ENCODE measurements at regions not wholly inside any gene's neighbourhood (a gene's known extent, or its start where the extent isn't known, plus 50 kb on each side); places are given as distances from the start of the nearest gene placed in this dataset.

DNA sequence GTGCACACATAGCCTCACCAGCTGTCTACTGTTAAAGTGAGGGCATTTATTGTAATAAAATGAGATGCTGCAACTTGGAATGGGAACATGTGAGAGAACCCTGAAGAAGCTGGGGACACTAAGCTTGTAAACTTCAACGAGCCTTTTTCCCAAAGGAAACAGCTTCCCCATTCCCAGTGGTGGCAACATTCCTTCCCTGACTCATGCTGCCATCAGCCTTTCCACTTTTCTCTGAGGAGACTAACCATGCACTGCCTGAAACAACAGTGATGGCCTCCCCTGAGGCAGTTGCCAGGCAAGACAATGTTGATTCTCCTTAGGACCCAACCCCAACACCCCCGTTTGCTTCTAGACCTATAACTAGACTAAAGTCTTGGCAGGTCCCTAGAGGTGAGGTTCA, 928.3 kb downstream of the GLUD2 start:
- DNase-seq (ENCODE audit: low spot score): no peak
- Histone ChIP-seq H3K36me3 (ENCODE audit: control insufficient read depth in 4 of 4, insufficient read depth in 3 of 4, low read depth in 1 of 4, low read length in 3 of 4) (no peaks in the 10 kb centered on the region), H3K4me1 (ENCODE audit: control insufficient read depth in 4 of 4, insufficient read depth in 4 of 4, low read length in 3 of 4) (no peaks in the 10 kb centered on the region), H3K9me3 (ENCODE audit: control insufficient read depth in 4 of 4, low read length in 3 of 4) (peaks cover 0 to 5% (median 3%) of the 10 kb centered on the region in 4 donors), H3K27ac (ENCODE audit: low read depth in 1 of 2, low read length in 2 of 2) (no peak overlapping the region), H3K9ac (ENCODE audit: low read depth in 1 of 2, low read length in 2 of 2) (no peak overlapping the region), H3K4me3 (ENCODE audit: low read depth in 1 of 3, low read length in 3 of 3) (no peak overlapping the region), H3K27me3 (ENCODE audit: control insufficient read depth in 4 of 4, insufficient read depth in 4 of 4, low read length in 3 of 4) (no peaks in the 10 kb centered on the region)
- no peak for TF ChIP-seq CTCF (IDR thresholded peaks at IDR 0.05; ENCODE audit: low read depth, low read length, missing input control)
- no peak for TF ChIP-seq FOXA1 (IDR thresholded peaks at IDR 0.05)
- no peak for TF ChIP-seq ATF3 (IDR thresholded peaks at IDR 0.05)
- TF ChIP-seq YY1 (IDR thresholded peaks at IDR 0.05): no peak
- no peak for TF ChIP-seq NR2F2 (IDR thresholded peaks at IDR 0.05)
- no peak for TF ChIP-seq SP1 (IDR thresholded peaks at IDR 0.05)
- TF ChIP-seq GABPA (IDR thresholded peaks at IDR 0.05 in 1 of 2, conservative IDR thresholded peaks at IDR 0.05 in 1 of 2): no peak
- TF ChIP-seq REST (IDR thresholded peaks at IDR 0.05): no peak
- no peak for TF ChIP-seq HNF4G (IDR thresholded peaks at IDR 0.05)
- TF ChIP-seq RXRA (IDR thresholded peaks at IDR 0.05): no peak
- TF ChIP-seq EGR1 (IDR thresholded peaks at IDR 0.05; ENCODE audit: low read depth in 2 of 2): no peak
- TF ChIP-seq TAF1 (conservative IDR thresholded peaks at IDR 0.05): no peak
- no peak for TF ChIP-seq ZBTB33 (IDR thresholded peaks at IDR 0.05)
- no peak for TF ChIP-seq HNF4A (conservative IDR thresholded peaks at IDR 0.05)
- TF ChIP-seq JUND (IDR thresholded peaks at IDR 0.05): no peak
- TF ChIP-seq FOXA2 (IDR thresholded peaks at IDR 0.05): no peak
- TF ChIP-seq, protein P1, sequence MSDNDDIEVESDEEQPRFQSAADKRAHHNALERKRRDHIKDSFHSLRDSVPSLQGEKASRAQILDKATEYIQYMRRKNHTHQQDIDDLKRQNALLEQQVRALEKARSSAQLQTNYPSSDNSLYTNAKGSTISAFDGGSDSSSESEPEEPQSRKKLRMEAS (IDR thresholded peaks at IDR 0.05): no peak
- WGBS: 60% methylated on average over 2 of the region's 2 CpGs

DNA sequence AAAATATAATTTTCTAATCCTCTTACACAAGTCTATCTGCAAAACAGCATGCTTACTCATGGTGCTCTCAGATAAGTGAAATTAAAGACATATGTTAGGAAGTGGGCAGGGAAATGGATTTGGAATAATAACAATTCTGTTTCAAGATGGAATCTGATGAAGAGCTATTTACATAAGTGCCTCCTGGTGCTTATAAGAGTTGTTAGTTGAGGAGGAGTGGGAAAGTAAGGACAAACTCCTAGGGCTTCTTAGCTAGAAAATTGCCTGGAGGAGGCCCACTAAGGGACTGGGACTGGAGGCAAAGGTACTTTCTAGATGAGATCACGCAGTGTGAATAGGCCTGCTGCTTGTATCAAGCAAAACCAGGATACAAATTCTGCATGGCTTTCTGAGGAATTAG, 939.8 kb downstream of the GLUD2 start:
- H3K27ac ChIP-seq (ENCODE audit: low read depth in 1 of 2, low read length in 2 of 2): no peak overlapping the region
- 85% methylated on average over 1 of the region's 1 CpG for WGBS
- no peaks in the 10 kb centered on the region for H3K9me3 ChIP-seq (ENCODE audit: control insufficient read depth in 4 of 4, low read length in 3 of 4)
- DNase-seq (ENCODE audit: low spot score): no peak
- no peaks in the 10 kb centered on the region for H3K27me3 ChIP-seq (ENCODE audit: control insufficient read depth in 4 of 4, insufficient read depth in 4 of 4, low read length in 3 of 4)
- no peak overlapping the region for H3K4me3 ChIP-seq (ENCODE audit: low read depth in 1 of 3, low read length in 3 of 3)
- H3K4me1 ChIP-seq (ENCODE audit: control insufficient read depth in 4 of 4, insufficient read depth in 4 of 4, low read length in 3 of 4): no peaks in the 10 kb centered on the region
- no peaks in the 10 kb centered on the region for H3K36me3 ChIP-seq (ENCODE audit: control insufficient read depth in 4 of 4, insufficient read depth in 3 of 4, low read depth in 1 of 4, low read length in 3 of 4)
- no peak overlapping the region for H3K9ac ChIP-seq (ENCODE audit: low read depth in 1 of 2, low read length in 2 of 2)
- TF ChIP-seq JUND (IDR thresholded peaks at IDR 0.05) (no peak), GABPA (IDR thresholded peaks at IDR 0.05 in 1 of 2, conservative IDR thresholded peaks at IDR 0.05 in 1 of 2) (no peak), FOXA1 (IDR thresholded peaks at IDR 0.05) (no peak), TAF1 (conservative IDR thresholded peaks at IDR 0.05) (no peak), YY1 (IDR thresholded peaks at IDR 0.05) (no peak), REST (IDR thresholded peaks at IDR 0.05) (no peak), CTCF (IDR thresholded peaks at IDR 0.05; ENCODE audit: low read depth, low read length, missing input control) (no peak), RAD21 (IDR thresholded peaks at IDR 0.05) (no peak), FOXA2 (IDR thresholded peaks at IDR 0.05) (no peak), HNF4A (conservative IDR thresholded peaks at IDR 0.05) (no peak), EGR1 (IDR thresholded peaks at IDR 0.05; ENCODE audit: low read depth in 2 of 2) (no peak)
- TF ChIP-seq, protein P1 (IDR thresholded peaks at IDR 0.05): no peak
